Stimulated activated CD8-positive, alpha-beta memory T cell treated with anti-CD3 and anti-CD28 coated beads, Interleukin-4, amount 100 ng/mL, for 24 hours (primary cell): ENCODE measurements at regions not wholly inside any gene's neighbourhood (a gene's known extent, or its start where the extent isn't known, plus 50 kb on each side); places are given as distances from the start of the nearest gene placed in this dataset.

Source experiments
- DNase-seq: peaks from one replicate; pipeline ENCODE4 v3.0.0-alpha.2; 2020; ENCODE audit warnings: low read depth

GRCh38 chr12:89185181-89185580, 167.1 kb downstream of the DUSP6 start:
- DNase-seq, result no peak

GRCh38 chr12:89183985-89184435, 168.3 kb downstream of the DUSP6 start:
- DNase-seq, result no peak

GRCh38 chr12:89181271-89181920, 170.9 kb downstream of the DUSP6 start:
- DNase-seq, result no peak

- no peak for DNase-seq
Measured at GRCh38 chr12:89180496-89180895, 171.8 kb downstream of the DUSP6 start.

GRCh38 chr12:89179983-89180382, 172.3 kb downstream of the DUSP6 start:
- no peak for DNase-seq

GRCh38 chr12:89179245-89179644, 173.1 kb downstream of the DUSP6 start:
- no peak for DNase-seq

GRCh38 chr12:89177802-89178395, 174.4 kb downstream of the DUSP6 start:
- no peak for DNase-seq

GRCh38 chr12:89176676-89177075, 175.6 kb downstream of the DUSP6 start:
- DNase-seq, result no peak

GRCh38 chr12:89173678-89174077, 178.6 kb downstream of the DUSP6 start:
- no peak for DNase-seq

- DNase-seq, result no peak
Measured at GRCh38 chr12:89173096-89173495, 179.2 kb downstream of the DUSP6 start.

- DNase-seq, result no peak
Measured at GRCh38 chr12:89172224-89172623, 180.1 kb downstream of the DUSP6 start.

- no peak for DNase-seq
Measured at GRCh38 chr12:89169321-89169720, 183.0 kb downstream of the DUSP6 start.

GRCh38 chr12:89167986-89168385, 184.3 kb downstream of the DUSP6 start:
- DNase-seq, result no peak

GRCh38 chr12:89166525-89166934, 185.8 kb downstream of the DUSP6 start:
- no peak for DNase-seq

- no peak for DNase-seq
Measured at GRCh38 chr12:89166121-89166520, 186.2 kb downstream of the DUSP6 start.

- DNase-seq, result no peak
Measured at GRCh38 chr12:89165703-89166102, 186.6 kb downstream of the DUSP6 start.

- no peak for DNase-seq
Measured at GRCh38 chr12:89163918-89164317, 188.4 kb downstream of the DUSP6 start.

- peak; percentile 44 for DNase-seq
Measured at GRCh38 chr12:89162589-89163261, 189.6 kb downstream of the DUSP6 start.

- DNase-seq, result no peak
Measured at GRCh38 chr12:89161557-89161956, 190.7 kb downstream of the DUSP6 start.

- peak; percentile 20 for DNase-seq
Measured at GRCh38 chr12:89160716-89161123, 191.6 kb downstream of the DUSP6 start.

GRCh38 chr12:89157413-89157812, 194.9 kb downstream of the DUSP6 start:
- no peak for DNase-seq

GRCh38 chr12:89156862-89157262, 195.4 kb downstream of the DUSP6 start:
- DNase-seq, result no peak

GRCh38 chr12:89156340-89156739, 196.0 kb downstream of the DUSP6 start:
- no peak for DNase-seq
